ENCODE measurements at regions not wholly inside any gene's neighbourhood (a gene's known extent, or its start where the extent isn't known, plus 50 kb on each side); places are given as distances from the start of the nearest gene placed in this dataset.

GRCh38 chr11:13080861-13081260 lies 71.7 kb downstream of the RASSF10 start:
- no peak for TF ChIP-seq CTCF (IDR thresholded peaks at IDR 0.05)

GRCh38 chr11:13082588-13082987 lies 73.5 kb downstream of the RASSF10 start:
- no peak for TF ChIP-seq CTCF (IDR thresholded peaks at IDR 0.05)

- TF ChIP-seq CTCF (IDR thresholded peaks at IDR 0.05) = no peak
Observed at GRCh38 chr11:13090228-13090708, 81.2 kb downstream of the RASSF10 start.

- no peak for TF ChIP-seq CTCF (IDR thresholded peaks at IDR 0.05)
Observed at GRCh38 chr11:13091373-13091772, 82.3 kb downstream of the RASSF10 start.

- TF ChIP-seq CTCF (IDR thresholded peaks at IDR 0.05) = no peak
Observed at GRCh38 chr11:13091804-13092203, 82.7 kb downstream of the RASSF10 start.

GRCh38 chr11:13094930-13095687 lies 86.0 kb downstream of the RASSF10 start:
- no peak for TF ChIP-seq CTCF (IDR thresholded peaks at IDR 0.05)

GRCh38 chr11:13098063-13098462 lies 88.9 kb downstream of the RASSF10 start:
- no peak for TF ChIP-seq CTCF (IDR thresholded peaks at IDR 0.05)

Data from LNCAP (cell line).